ENCODE measurements at regions not wholly inside any gene's neighbourhood (a gene's known extent, or its start where the extent isn't known, plus 50 kb on each side); places are given as distances from the start of the nearest gene placed in this dataset.

DNA sequence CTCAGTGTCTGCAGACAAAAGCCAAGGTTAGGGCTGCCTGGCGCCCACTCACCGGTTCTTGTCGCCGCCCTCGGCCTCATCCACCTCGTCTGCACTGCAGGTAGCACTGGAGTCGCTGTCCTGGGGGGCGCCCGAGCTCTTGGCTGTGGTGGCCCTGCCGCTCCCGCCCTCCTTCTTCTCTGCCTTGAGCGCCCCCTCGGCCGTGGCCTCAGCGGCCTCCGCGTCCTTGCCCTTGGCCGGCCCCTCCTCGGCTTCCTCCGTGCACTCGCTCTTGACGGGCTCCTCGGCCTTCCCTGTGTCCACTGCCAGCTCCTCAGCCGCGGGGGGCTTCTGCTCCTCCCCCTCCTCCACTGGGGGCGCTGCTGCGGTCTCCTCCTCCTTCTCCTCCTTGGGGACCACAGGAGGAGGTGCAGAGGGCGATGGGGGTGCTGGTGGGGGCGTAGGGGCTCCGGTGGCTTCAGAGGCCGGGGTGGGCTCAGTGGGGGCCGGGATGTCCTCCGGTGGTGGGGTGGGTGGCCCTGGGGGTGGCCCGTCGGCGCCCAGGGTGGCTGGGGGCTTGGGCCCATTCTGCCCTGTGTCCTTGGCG is 77.2 kb downstream of the RFLNA start:
- H3K36me3 Mint-ChIP-seq (ENCODE audit: low read depth), result no peaks in the 10 kb centered on the region
- no peaks in the 10 kb centered on the region for H3K27me3 Mint-ChIP-seq (ENCODE audit: low read depth)
- peaks cover 4% of the 10 kb centered on the region for H3K4me1 Mint-ChIP-seq
- TF ChIP-seq, protein P1, sequence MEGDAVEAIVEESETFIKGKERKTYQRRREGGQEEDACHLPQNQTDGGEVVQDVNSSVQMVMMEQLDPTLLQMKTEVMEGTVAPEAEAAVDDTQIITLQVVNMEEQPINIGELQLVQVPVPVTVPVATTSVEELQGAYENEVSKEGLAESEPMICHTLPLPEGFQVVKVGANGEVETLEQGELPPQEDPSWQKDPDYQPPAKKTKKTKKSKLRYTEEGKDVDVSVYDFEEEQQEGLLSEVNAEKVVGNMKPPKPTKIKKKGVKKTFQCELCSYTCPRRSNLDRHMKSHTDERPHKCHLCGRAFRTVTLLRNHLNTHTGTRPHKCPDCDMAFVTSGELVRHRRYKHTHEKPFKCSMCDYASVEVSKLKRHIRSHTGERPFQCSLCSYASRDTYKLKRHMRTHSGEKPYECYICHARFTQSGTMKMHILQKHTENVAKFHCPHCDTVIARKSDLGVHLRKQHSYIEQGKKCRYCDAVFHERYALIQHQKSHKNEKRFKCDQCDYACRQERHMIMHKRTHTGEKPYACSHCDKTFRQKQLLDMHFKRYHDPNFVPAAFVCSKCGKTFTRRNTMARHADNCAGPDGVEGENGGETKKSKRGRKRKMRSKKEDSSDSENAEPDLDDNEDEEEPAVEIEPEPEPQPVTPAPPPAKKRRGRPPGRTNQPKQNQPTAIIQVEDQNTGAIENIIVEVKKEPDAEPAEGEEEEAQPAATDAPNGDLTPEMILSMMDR (conservative IDR thresholded peaks at IDR 0.05), result no peak
- no peaks in the 10 kb centered on the region for H3K9me3 Mint-ChIP-seq
- no peak overlapping the region for H3K27ac Mint-ChIP-seq (ENCODE audit: unreplicated experiment)
- no peak overlapping the region for H3K4me3 Mint-ChIP-seq
- no peak for DNase-seq (ENCODE audit: low read depth, low spot score)

DNA sequence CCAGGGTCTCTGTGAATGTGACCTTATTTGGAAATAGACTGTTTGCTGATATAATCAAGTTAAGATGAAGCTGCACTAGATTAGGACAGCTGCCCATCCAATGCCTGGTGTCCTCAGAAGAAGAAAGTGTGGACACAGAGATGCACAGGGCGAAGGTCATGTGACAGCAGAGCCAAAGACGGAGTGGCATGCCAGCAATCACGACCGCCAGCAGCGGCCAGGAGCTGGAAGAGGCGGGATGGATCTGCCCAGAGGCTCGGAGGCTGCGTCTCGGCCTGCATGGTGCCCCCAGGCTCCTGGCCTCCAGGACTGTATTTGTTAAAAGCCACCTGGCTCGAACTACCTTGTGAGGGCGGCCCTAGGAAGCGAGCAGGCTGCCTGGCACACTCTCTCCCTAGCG is 76.5 kb downstream of the RFLNA start:
- H3K9me3 Mint-ChIP-seq, result no peaks in the 10 kb centered on the region
- no peak overlapping the region for H3K27ac Mint-ChIP-seq (ENCODE audit: unreplicated experiment)
- no peaks in the 10 kb centered on the region for H3K27me3 Mint-ChIP-seq (ENCODE audit: low read depth)
- H3K4me1 Mint-ChIP-seq, result peaks cover 4% of the 10 kb centered on the region
- TF ChIP-seq, protein P1 (conservative IDR thresholded peaks at IDR 0.05), result no peak
- H3K36me3 Mint-ChIP-seq (ENCODE audit: low read depth), result no peaks in the 10 kb centered on the region
- no peak for DNase-seq (ENCODE audit: low read depth, low spot score)
- no peak overlapping the region for H3K4me3 Mint-ChIP-seq

DNA sequence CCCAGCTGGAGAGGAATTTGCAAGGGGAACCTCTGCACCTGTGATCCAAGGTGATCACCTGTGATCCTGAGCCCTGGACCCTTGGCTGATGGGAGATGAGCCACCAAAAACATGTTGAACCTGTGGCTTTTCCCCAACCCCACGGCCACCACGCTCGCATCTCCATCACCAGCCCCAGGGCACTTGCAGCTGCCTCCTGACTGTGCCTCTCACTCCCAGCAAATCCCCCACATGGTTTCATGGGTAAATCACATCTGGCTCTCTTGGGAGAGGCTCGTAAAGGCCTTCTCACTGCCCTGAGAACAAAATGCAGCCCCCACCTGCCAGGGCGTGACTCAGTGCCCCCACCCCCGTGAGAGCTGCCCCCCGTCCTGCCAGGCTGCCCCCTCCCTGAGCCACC is 76.0 kb downstream of the RFLNA start:
- no peaks in the 10 kb centered on the region for H3K9me3 Mint-ChIP-seq
- no peak for DNase-seq (ENCODE audit: low read depth, low spot score)
- H3K36me3 Mint-ChIP-seq (ENCODE audit: low read depth), result no peaks in the 10 kb centered on the region
- H3K27ac Mint-ChIP-seq (ENCODE audit: unreplicated experiment), result no peak overlapping the region
- H3K4me1 Mint-ChIP-seq, result peaks cover 4% of the 10 kb centered on the region
- no peaks in the 10 kb centered on the region for H3K27me3 Mint-ChIP-seq (ENCODE audit: low read depth)
- H3K4me3 Mint-ChIP-seq, result no peak overlapping the region
- TF ChIP-seq, protein P1 (conservative IDR thresholded peaks at IDR 0.05), result no peak

DNA sequence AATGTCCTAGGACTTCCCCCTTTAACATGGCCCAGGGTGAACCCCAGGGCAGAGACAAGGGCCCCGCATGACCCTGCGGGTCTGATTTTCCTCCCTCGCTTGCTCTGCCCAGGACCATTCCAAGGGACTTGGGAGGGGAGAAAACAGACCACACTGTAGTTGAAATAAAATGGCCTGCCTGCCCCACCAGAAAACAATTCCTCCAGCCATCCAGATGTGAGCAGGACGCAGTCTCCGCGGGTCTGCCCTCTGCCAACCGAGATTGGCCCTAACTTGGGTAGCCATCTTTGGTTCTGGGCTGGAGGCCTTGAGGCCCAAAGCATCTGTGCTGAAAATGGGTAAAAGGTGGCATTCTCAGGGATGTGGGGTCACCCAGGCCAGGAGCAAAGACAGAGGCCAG is 75.5 kb downstream of the RFLNA start:
- no peaks in the 10 kb centered on the region for H3K36me3 Mint-ChIP-seq (ENCODE audit: low read depth)
- H3K9me3 Mint-ChIP-seq, result no peaks in the 10 kb centered on the region
- peaks cover 4% of the 10 kb centered on the region for H3K4me1 Mint-ChIP-seq
- TF ChIP-seq, protein P1 (conservative IDR thresholded peaks at IDR 0.05), result no peak
- no peaks in the 10 kb centered on the region for H3K27me3 Mint-ChIP-seq (ENCODE audit: low read depth)
- no peak overlapping the region for H3K4me3 Mint-ChIP-seq
- no peak for DNase-seq (ENCODE audit: low read depth, low spot score)
- no peak overlapping the region for H3K27ac Mint-ChIP-seq (ENCODE audit: unreplicated experiment)

DNA sequence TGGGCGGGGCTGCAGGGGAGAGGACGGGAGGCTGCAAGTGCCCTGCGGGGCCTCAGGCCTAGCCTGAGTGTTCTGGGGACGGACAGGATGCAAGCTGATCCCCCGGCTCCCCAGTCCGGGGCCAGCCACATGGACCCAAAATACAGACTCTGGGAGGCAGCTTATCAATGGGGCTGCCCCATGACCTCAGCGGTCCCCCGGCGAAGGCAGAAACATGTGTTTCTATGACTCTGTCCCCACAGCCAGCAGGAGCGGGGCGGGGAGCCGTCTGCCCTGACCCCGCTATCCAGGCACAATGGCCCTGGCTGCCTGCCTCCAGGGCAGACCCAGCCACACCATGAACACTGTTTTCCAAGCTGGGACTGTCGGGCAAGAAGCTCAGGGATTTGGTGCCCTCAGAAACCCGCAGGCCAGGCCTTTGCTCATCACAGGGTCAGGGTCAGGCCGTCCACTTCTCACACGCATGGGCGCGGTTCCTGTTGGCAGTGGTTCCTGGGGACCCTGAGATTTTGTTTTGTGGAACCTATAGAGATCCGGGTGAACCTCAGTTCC is 75.0 kb downstream of the RFLNA start:
- no peaks in the 10 kb centered on the region for H3K9me3 Mint-ChIP-seq
- H3K4me3 Mint-ChIP-seq, result no peak overlapping the region
- peak overlapping the region; percentile 67 for H3K27ac Mint-ChIP-seq (ENCODE audit: unreplicated experiment)
- no peaks in the 10 kb centered on the region for H3K27me3 Mint-ChIP-seq (ENCODE audit: low read depth)
- H3K4me1 Mint-ChIP-seq, result peaks cover 4% of the 10 kb centered on the region
- no peaks in the 10 kb centered on the region for H3K36me3 Mint-ChIP-seq (ENCODE audit: low read depth)
- TF ChIP-seq, protein P1 (conservative IDR thresholded peaks at IDR 0.05), result no peak
- DNase-seq (ENCODE audit: low read depth, low spot score), result no peak

All from neural crest cell (in vitro differentiated cells).